ENCODE measurements at regions not wholly inside any gene's neighbourhood (a gene's known extent, or its start where the extent isn't known, plus 50 kb on each side); places are given as distances from the start of the nearest gene placed in this dataset.

GRCh38 chr16:65763640-65764305, 602.7 kb upstream of the CDH5 start:
- no peak for TF ChIP-seq CTCF (IDR thresholded peaks at IDR 0.05)
- TF ChIP-seq POLR2A (IDR thresholded peaks at IDR 0.05): no peak
